ENCODE measurements at regions not wholly inside any gene's neighbourhood (a gene's known extent, or its start where the extent isn't known, plus 50 kb on each side); places are given as distances from the start of the nearest gene placed in this dataset.

DNA sequence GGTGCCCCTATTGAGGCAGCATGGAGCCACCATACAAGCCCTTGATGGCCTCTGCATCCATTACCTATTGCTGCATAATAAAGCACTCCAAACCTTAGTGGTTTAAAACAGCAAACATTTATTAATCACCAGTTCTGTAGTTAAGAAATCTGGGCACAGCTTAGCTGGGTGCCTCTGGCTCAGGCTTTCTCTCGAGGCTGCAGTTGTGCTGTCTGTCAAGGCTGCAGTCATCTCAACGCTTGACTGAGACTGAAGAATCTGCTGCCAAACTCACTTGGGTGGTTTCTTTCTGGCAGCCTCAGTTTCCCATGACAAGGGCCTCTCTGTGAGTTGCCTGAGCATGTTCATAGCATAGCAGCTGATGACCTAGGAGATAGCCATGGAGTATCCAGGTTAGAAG, 207.4 kb upstream of the LRFN2 start:
- TF ChIP-seq, protein P1, sequence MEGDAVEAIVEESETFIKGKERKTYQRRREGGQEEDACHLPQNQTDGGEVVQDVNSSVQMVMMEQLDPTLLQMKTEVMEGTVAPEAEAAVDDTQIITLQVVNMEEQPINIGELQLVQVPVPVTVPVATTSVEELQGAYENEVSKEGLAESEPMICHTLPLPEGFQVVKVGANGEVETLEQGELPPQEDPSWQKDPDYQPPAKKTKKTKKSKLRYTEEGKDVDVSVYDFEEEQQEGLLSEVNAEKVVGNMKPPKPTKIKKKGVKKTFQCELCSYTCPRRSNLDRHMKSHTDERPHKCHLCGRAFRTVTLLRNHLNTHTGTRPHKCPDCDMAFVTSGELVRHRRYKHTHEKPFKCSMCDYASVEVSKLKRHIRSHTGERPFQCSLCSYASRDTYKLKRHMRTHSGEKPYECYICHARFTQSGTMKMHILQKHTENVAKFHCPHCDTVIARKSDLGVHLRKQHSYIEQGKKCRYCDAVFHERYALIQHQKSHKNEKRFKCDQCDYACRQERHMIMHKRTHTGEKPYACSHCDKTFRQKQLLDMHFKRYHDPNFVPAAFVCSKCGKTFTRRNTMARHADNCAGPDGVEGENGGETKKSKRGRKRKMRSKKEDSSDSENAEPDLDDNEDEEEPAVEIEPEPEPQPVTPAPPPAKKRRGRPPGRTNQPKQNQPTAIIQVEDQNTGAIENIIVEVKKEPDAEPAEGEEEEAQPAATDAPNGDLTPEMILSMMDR (IDR thresholded peaks at IDR 0.05), result no peak
- TF ChIP-seq POLR2A (IDR thresholded peaks at IDR 0.05), result no peak
